ENCODE measurements at regions not wholly inside any gene's neighbourhood (a gene's known extent, or its start where the extent isn't known, plus 50 kb on each side); places are given as distances from the start of the nearest gene placed in this dataset.

GRCh38 chr17:71681427-71682173 is 439.2 kb upstream of the SOX9 start:
- no peak for DNase-seq

GRCh38 chr17:71682174-71682494 is 438.7 kb upstream of the SOX9 start:
- DNase-seq: no peak

GRCh38 chr17:71689782-71690181 is 431.0 kb upstream of the SOX9 start:
- DNase-seq: no peak

- DNase-seq: no peak
Observed at GRCh38 chr17:71699907-71700306, 420.9 kb upstream of the SOX9 start.

- DNase-seq: peak; percentile 25
Observed at GRCh38 chr17:71703701-71704100, 417.1 kb upstream of the SOX9 start.

GRCh38 chr17:71709271-71709890 is 411.4 kb upstream of the SOX9 start:
- peak; percentile 69 for DNase-seq

GRCh38 chr17:71709946-71710345 is 410.9 kb upstream of the SOX9 start:
- DNase-seq: peak; percentile 21

- no peak for DNase-seq
Observed at GRCh38 chr17:71710816-71711215, 410.0 kb upstream of the SOX9 start.

- DNase-seq: no peak
Observed at GRCh38 chr17:71713846-71714245, 407.0 kb upstream of the SOX9 start.

- no peak for DNase-seq
Observed at GRCh38 chr17:71724339-71724738, 396.5 kb upstream of the SOX9 start.

GRCh38 chr17:71725811-71726210 is 395.0 kb upstream of the SOX9 start:
- DNase-seq: no peak

- no peak for DNase-seq
Observed at GRCh38 chr17:71726341-71726740, 394.5 kb upstream of the SOX9 start.

- no peak for DNase-seq
Observed at GRCh38 chr17:71727292-71727691, 393.5 kb upstream of the SOX9 start.

- DNase-seq: no peak
Observed at GRCh38 chr17:71727723-71728122, 393.1 kb upstream of the SOX9 start.

GRCh38 chr17:71730871-71731270 is 389.9 kb upstream of the SOX9 start:
- DNase-seq: no peak

GRCh38 chr17:71735893-71736292 is 384.9 kb upstream of the SOX9 start:
- no peak for DNase-seq

GRCh38 chr17:71740866-71741265 is 380.0 kb upstream of the SOX9 start:
- DNase-seq: no peak

- DNase-seq: no peak
Observed at GRCh38 chr17:71741836-71742235, 379.0 kb upstream of the SOX9 start.

- no peak for DNase-seq
Observed at GRCh38 chr17:71748872-71749271, 371.9 kb upstream of the SOX9 start.

GRCh38 chr17:71753070-71753469 is 367.8 kb upstream of the SOX9 start:
- peak; percentile 46 for DNase-seq

- DNase-seq: peak; percentile 18
Observed at GRCh38 chr17:71757156-71757555, 363.7 kb upstream of the SOX9 start.

GRCh38 chr17:71757956-71758355 is 362.9 kb upstream of the SOX9 start:
- DNase-seq: no peak

GRCh38 chr17:71759422-71760060 is 361.3 kb upstream of the SOX9 start:
- DNase-seq: peak; percentile 28

GRCh38 chr17:71760062-71760720 is 360.6 kb upstream of the SOX9 start:
- peak; percentile 85 for DNase-seq
